HG02588 (cell line): ENCODE measurements at regions not wholly inside any gene's neighbourhood (a gene's known extent, or its start where the extent isn't known, plus 50 kb on each side); places are given as distances from the start of the nearest gene placed in this dataset.
"Not testable (repeated sequence)": the region's sequence is repeated elsewhere in the genome, so short reads cannot be mapped to it uniquely, and the experiment has no call there.

Source experiments
- ATAC-seq: cut with Tn5 transposase; IDR thresholded peaks from one replicate; pipeline ENCODE4 v1.9.1; 2021; ENCODE audit warnings: mild to moderate bottlenecking, moderate library complexity; ENCODE audit not compliant: unreplicated experiment

DNA sequence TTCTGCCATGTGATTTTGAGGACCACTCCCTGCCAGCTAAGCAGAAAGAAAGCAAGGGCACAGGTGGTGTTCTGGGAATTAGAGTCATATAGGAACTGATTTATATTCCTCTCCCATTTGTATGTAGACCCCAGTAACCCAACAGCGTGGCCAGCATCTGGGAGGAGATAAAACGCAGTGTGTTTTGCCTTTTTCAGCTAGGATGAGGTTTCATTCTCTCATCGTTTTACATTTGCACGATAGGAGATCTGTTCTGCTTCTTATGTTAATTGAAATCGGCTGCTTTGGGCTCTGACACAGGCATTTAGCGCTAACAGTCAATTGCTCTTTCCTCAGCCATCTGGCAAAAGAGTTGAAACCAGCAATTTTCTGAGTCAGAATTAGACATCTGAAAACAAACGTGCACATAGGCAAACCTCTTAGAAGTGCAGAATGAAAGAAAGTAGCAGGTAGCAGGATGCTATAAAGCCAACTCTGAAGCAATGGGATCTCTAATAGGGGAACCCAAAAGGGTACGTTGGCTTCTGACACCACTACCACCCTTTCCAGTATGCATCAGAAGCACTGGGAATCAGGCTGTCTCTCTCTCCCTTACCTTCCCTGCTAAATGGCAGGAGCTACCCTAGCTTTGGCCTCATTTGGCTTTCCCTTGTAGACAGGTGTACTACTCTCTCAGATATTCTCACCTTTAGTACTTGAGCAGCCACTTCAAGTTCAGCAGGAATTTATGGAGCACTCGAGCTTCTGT, 219.1 kb downstream of the PHLDA1 start:
- ATAC-seq = no peak

DNA sequence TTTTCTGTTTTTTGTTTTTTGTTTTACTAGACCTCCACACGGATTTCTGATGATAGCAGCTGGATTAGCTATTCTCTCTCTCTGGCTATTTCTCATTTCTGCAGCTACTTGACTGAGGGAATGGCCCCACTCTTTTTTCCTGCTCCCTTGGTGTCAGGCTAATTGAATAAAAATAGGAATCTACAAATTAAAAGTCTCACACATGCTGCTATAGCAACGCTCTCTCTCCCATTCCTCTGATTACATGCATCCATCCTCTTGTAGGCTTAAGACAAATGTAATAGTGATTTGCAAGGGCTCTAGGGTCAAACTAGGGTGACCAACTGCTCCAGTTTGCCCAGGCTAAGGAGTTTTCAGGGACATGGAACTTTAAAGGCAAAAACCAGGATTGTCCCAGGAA, 221.8 kb downstream of the PHLDA1 start:
- ATAC-seq = no peak

DNA sequence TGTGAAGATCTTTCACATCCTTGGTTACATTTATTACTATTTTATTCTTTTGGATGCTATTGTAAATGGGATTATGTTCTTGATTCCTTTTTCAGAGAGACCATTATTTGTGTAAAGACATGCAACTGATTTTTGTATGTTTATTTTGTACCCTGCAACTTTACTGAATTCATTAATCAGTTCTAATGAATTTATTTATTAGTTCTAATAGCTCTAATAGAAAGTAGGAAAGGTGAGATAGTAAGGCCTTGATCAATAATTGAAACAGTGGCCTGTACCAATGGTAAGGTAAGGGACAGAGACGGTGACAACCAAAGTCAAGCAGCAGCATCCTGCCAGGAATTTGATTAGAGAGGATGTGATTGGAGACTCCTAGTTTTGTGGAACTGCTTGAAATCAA, 224.1 kb downstream of the PHLDA1 start:
- ATAC-seq = no peak

DNA sequence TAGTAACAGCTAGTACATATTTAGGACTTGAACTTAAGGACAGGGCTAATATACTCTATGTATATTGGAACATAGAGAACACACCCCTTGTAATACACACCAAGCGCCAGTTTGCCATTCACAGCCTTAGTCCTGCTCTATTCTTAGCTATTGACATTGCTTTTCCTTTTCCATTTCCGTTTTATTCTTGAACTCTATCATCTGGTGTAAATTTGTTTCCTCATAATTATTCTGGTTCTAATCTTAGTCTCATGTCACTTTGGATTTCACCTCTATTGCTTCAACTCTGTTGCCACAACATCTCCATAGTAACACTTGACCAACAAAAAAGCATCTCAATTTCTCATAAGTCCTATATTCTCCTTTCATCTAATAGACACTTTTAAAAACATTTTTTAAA, 225.7 kb downstream of the PHLDA1 start:
- ATAC-seq = no peak

DNA sequence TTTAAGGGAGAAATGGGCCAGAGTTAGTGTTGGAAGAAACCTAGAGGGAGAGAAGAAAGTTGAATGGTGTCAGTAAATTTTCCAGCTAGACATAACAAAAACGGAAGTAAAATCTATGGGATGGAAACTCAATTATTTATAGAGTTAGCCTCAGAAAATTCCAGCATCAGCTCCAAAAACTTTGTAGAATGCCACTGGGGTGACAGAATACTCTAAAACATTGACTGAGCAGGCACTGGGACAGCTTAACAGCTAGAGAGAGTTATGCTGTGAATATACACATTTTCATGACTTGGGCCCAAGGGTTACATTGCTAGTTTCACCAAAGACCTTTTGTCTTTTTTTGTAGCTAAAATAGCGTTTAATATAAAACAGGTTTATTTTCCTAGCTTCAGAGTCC, 226.3 kb downstream of the PHLDA1 start:
- no peak for ATAC-seq

DNA sequence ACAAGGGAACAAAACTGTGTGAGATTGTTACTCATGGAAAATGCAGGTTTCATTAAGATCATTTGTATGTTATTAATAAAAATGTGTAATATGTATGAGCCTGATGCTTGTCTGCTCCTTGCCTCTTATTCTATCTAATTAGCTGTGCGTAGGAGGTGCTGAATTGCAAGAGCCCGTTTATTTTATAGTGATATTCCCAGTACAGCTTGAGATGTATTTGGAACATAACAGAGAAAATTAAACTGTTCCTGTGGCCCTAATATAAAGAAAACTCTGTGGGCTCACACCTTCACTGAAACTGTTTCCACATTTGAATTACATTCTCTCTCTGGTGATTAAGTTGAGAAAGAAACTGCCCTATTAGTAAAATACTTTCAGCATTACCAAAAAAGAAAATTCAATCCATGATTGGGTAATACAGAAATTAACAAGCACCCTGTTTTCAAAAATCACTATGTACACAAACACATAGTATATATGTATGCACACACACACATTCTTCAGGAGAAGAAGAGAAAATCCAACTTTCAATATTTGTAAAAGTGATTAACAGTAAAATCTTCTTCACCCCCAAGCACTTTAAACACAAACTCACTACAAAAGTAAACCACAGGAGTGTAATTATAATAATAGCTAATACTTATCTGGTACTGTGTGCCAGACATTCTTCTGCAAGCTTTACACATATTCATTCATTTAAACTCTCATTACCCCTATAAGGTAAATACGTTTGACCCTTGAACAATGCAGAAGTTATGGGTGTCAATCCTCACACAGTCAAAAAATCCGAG, 233.2 kb downstream of the PHLDA1 start:
- ATAC-seq = no peak

DNA sequence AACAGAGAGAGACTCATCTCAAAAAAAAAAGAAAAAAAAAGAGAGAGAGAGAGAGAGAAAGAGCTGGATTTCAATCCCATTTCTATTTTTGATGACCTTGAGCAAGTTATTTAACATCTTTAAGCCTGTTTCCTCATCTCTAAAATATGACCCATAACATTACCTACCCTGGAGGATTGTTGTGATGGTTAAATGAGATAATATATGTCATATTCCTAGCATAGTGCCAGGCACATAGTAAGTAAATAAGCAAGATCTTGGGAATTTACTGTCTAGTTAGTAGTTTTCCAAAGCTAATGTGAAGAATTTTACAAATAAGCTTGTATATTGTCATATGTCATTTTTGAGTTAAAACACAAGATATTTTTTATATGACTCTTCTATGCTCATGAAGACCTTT, 236.5 kb downstream of the PHLDA1 start:
- no peak for ATAC-seq

DNA sequence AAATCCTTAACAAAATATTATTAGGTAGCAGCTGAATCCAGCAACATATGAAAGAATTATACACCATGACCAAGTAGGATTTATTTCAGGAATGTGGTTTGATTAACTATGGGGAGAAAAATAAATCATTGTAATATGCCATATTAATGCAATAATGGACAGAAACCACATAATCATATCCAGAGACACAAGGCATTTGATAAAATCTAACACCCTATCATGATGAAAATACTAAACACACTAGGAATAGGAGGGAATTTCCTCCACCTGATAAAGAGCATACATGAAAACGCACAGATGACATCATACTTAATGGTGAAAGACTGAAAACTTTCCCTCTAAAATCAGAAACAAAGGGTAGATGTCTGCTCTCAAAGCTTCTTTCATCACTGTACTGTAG, 238.9 kb downstream of the PHLDA1 start:
- no peak for ATAC-seq

DNA sequence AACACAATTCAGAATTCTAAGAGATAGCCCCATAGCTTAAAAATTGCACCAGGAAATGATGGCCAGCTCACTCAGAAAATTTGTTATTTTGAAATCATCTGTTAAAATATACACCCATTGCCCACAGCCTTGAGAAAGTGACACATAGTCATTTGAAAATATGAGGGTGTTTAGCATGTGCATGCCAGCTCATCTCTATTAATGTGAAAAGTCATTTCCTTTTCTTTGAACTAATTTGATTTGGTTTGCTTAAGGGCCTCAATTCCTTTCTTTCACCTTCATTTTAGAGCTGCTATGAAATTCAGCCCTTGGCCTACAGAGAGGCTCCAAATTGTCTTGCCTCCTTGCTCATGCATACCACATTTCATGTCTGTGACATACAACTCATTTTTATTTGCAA, 241.4 kb downstream of the PHLDA1 start:
- ATAC-seq = no peak

DNA sequence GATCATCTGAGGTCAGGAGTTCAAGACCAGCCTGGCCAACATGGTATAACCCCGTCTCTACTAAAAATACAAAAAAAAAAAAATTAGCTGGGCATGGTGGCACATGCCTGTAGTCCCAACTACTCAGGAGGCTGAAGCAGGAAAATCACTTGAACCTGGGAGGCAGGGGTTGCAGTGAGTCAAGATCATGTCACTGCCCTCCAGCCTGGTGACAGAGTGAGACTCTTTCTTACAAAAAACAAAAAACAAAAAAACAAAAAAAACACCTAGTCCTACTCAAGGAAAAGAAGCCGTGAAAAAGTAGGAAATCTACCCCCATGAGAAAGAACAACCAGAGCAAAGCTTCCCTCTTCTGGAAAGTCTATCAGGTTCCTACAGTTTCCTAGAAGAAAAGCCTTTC, 244.4 kb downstream of the PHLDA1 start:
- not testable (repeated sequence) for ATAC-seq

DNA sequence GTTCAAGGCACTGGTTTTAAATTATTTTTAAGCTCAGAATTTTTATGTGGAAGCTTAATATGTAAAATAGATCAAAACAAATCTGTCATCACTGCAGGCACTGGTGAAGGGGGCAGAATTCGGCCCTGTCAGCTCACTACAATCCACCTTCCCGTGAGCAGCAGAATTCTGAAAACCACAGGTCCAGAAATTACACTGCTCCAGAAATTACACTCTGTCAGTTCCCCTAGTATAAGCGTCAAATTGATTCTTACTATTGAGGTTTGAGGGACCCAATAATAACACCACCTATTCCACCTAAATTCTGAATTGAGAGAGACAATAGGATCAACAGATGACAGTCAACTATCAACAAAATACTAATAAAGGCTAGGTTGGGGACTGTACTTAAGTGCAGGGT, 245.5 kb downstream of the PHLDA1 start:
- ATAC-seq = no peak

DNA sequence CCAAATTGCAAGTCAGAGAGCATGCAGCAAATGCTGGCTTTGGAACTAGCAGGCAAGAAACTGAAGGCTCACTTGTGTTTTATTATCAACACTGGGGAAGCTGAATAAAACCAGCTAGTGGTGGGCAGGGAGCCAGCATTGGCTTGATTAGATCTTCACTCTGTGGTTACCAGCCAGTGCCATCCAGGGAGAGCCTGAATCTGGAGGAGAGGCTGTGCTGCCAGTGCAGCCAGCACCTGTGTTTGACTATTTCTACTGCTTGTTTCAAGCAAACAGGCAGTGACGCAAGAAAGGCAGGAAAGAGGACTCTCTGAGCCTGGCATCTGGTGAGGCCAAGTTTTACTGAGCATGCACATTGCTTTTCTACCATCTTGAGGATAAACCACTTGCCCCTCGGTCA, 247.0 kb downstream of the PHLDA1 start:
- no peak for ATAC-seq

DNA sequence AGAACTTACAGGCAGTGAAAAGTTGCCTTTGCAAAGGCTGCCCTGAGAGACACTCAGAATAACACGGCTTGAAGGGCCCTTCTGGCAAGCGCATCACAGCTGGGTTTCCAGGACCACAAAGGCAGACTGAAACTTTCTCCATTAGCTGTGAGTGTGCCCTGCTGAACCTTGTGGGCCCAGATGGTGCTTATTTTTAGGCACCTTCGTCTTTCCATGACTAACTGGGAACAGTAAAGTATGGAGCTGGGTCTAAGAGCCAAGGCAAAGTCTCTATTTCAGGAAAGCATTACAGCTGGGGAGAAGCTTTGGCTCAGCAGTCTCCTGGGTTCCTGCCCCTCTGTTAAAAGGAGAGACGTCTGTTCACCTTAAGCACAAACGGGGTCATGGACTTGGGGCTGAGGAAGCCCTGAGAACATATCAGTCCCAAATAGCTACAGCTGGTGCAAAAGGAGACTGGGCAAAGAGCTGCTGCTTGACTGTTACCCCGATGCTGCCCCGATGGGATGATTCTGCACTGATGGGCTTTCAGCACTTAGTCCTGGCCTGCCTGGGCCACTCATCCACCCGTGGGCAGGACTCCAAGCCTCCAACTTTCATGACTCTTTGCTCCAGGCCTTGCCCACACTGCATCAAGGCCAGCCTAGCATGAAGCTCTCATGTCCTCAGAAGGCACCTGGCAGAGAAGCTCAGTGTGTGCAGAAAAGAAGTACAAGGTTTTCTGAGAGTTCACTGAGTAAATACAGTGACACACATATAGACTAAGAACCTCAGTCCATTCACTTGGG, 248.3 kb downstream of the PHLDA1 start:
- ATAC-seq = no peak

DNA sequence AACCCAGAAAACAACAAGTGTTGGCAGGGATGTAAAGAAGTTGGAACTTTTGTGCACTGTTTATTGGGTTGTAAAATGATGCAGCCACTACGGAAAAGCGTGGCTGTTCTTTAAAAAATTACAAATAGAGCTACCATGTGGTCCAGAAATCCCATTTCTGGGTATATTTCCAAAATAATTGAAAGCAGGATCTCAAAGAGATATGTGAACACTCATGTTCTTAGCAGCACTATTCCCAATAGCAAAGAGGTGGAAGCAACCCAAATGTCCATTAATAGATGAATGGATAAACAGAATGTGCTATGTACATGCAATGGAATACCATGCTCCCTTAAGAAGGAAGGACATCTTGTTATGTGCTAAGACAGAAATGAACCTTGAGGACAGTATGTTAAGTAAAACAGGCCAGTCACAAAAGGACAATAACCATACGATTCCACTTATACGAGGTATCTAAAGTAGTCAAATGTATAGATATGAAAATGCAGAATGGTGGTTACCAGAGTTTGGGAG, 249.5 kb downstream of the PHLDA1 start:
- ATAC-seq = no peak

DNA sequence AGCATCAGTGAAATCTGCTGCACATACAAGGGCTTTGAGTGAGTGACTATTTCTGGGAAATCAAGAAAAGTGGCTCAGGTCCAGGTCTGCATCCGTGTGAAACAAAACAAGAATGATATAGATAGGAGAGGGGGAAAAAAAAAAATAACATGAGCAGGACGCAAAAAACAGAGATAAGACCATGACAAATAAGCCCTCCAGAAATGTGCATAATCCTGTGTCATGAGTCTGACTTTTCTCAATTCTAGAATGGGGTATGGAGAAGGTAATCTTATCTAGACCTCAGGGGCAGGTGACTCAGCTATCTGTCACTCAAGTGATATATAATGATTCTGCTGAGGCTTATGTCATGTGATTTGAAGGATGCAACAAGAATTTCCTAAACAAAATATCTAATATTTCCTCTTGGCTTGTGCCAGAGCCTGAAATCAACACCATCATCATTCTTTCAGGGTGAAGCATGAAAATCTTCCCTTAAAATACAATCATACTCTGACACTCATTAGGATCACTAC, 250.0 kb downstream of the PHLDA1 start:
- no peak for ATAC-seq

DNA sequence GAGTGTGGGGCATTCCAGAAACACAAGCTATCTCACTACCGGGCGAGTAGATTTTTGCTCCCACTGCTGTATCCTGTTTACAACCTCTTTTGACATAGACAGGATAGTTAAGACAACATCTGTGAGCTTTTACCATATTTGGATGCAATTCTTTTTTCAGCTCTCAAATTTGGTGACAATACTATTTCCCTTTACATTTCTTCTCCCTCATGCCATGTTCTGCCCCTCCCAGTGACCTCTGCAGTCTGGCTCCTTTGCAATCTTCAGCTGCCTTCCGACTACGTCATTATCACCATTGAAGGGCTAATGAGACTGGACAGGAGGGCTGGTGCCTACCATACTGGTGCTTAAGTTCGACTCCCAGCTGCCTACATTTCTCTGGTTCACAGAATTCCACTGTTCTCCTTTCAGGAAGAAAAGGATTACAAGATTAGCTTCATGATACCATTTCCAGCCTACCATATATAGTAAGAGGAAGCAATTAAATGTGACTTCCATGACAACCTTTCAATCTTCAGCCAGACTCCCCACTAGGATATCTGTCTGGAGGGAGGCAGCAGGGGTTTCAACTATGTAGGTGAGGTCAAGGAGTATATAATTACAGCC, 251.6 kb downstream of the PHLDA1 start:
- no peak for ATAC-seq

DNA sequence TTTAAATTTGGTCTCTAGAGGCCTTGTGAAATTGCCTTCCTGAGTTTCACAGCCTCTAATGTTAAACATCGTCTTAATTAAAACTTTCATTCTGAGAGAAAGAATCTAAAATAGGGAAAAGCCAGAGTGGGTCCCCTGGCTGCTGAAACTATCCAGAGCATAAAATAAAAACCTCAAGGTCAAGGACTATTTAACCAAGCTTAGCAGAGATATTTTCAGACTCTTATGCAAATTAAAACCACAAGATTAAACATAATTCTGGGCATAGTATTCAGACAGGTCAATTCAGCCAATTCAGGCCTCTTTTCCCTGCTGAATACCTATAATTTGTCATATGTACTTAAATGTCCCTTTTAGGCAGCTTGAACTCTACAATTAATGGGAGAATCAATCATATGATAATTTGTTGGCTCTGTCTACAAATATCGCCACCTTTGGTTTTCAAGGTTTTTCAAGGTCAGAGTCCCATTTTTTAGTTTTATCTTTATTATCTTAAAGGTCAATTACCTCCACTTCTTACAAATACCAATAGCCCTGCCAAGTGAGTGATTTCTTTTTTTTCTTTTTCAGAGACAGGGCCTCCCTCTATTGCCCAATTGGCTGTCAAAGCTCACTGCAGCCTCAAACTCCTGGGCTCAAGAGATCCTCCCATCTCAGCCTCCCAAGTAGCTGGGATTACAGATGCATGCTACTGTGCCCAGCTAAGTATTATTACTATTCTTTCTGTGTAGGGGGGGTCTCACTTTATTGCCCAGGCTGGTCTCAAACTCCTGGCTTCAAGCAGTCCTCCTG, 257.1 kb downstream of the PHLDA1 start:
- no peak for ATAC-seq

DNA sequence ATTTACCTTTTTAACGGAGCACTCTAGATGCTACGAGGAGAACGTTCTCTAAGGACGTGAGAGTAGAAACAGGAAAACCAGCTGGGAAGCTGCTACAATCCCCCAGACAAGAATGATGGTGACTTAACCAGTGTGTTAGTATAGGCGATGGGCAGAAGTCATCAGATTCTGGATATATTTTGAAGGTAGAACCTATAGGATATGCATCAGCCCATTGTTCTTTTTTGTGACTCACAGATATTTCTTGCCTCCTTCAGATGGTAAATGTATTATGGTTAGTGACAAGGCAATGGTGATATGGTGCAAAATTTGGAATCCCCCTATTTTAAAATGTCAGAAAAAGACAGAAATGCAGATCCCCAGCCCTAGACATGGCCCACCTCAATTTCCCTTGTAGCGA, 258.2 kb downstream of the PHLDA1 start:
- no peak for ATAC-seq

DNA sequence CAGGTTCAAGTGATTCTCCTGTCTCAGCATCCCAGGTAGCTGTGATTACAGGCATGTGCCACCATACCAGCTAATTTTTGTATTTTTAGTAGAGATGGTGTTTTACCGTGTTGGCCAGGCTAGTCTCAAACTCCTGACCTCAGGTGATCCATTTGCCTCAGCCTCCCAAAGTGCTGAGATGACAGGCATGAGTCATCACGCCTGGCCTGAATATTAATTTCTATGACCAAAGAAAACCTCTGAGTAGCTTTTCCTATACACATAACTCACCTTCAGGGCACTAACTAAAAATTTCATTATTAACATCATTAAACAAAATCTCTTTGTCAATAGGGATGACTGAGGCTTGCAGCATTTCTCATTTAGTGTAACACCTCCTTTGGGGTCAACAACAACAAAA, 259.6 kb upstream of the KRR1 start:
- no peak for ATAC-seq

DNA sequence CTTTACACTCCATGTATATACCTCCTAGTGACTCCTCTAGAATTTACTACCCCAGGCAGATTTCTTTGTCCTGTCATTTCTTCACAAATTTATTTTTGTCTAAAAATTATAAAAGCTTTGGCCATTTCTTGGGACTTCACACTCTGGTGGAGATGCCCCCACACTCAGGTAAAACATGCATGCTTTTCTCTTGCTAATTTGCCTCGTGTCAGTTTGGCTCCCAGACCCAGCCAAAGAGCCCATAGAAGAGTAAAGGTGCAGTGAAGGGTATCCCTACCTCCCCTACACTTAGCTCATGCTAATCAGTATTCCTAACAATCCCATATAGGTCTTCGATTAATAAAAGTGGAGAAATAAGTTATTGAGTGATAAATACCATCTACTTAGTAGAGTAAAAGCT, 256.5 kb upstream of the KRR1 start:
- ATAC-seq = no peak
